Tibial artery (tissue), 4 donors: ENCODE measurements at regions not wholly inside any gene's neighbourhood (a gene's known extent, or its start where the extent isn't known, plus 50 kb on each side); places are given as distances from the start of the nearest gene placed in this dataset.

Experiments
- DNase-seq, 2 donors: peaks; one replicate each; pipeline ENCODE4 v3.0.0-alpha.2; 2019
- H3K27ac ChIP-seq, 2 donors: fragments of 200-600 bp; sonication (generic) in 1 of 2; 1 replicate in 1 of 2; 2 replicates in 1 of 2; pipeline ENCODE4 v1.5.1; 2018 to 2019; ENCODE audit warnings: mild to moderate bottlenecking in 1 of 2
- H3K27me3 ChIP-seq, 2 donors: fragments of 200-600 bp; sonication (generic) in 1 of 2; one replicate each; pipeline versions ENCODE4 v1.5.1 to v1.6.0; 2016 to 2019
- H3K36me3 ChIP-seq, 3 donors: fragments of 200-600 bp; sonication (generic) in 2 of 3; one replicate each; pipeline ENCODE4 v1.5.1; 2016 to 2019; ENCODE audit warnings: mild to moderate bottlenecking in 2 of 3
- H3K4me1 ChIP-seq, 4 donors: fragments of 200-600 bp; sonication (generic) in 2 of 4; 1 replicate in 3 of 4; 2 replicates in 1 of 4; pipeline ENCODE4 v1.5.1; 2016 to 2019
- H3K4me3 ChIP-seq, 2 donors: fragments of 200-600 bp; sonication (generic) in 1 of 2; 1 replicate in 1 of 2; 2 replicates in 1 of 2; pipeline ENCODE4 v1.5.1; 2018 to 2019; ENCODE audit warnings: mild to moderate bottlenecking in 2 of 2
- H3K9me3 ChIP-seq, 3 donors: fragments of 200-600 bp; sonication (generic) in 1 of 3; one replicate each; pipeline ENCODE4 v1.5.1; 2016 to 2019
- intact Hi-C: fragments of 100-400 bp; cut with DNase I; formaldehyde crosslinking; loops from one replicate; pipeline ENCODE4 v1.15.0; 2023; ENCODE audit warnings: low total_unique reads
- TF ChIP-seq, protein P1 (sequence below), 2 experiments: fragments of 200-600 bp in 1 of 2; fragments of 450-650 bp in 1 of 2; IDR thresholded peaks; one replicate each; pipeline ENCODE4 v1.5.1; 2017 to 2019; ENCODE audit warnings: antibody characterized with exemption in 2 of 2, mild to moderate bottlenecking in 1 of 2, moderate library complexity in 1 of 2

GRCh38 chr6:148087659-148088058, 255.0 kb upstream of the SASH1 start:
- Histone ChIP-seq H3K27ac (no peak overlapping the region), H3K36me3 (no peaks in the 10 kb centered on the region), H3K4me1 (no peaks in the 10 kb centered on the region), H3K27me3 (no peaks in the 10 kb centered on the region), H3K4me3 (no peak overlapping the region), H3K9me3 (peaks cover 0 to 10% (median 4%) of the 10 kb centered on the region in 3 donors)
- no peak for DNase-seq
- TF ChIP-seq, protein P1, sequence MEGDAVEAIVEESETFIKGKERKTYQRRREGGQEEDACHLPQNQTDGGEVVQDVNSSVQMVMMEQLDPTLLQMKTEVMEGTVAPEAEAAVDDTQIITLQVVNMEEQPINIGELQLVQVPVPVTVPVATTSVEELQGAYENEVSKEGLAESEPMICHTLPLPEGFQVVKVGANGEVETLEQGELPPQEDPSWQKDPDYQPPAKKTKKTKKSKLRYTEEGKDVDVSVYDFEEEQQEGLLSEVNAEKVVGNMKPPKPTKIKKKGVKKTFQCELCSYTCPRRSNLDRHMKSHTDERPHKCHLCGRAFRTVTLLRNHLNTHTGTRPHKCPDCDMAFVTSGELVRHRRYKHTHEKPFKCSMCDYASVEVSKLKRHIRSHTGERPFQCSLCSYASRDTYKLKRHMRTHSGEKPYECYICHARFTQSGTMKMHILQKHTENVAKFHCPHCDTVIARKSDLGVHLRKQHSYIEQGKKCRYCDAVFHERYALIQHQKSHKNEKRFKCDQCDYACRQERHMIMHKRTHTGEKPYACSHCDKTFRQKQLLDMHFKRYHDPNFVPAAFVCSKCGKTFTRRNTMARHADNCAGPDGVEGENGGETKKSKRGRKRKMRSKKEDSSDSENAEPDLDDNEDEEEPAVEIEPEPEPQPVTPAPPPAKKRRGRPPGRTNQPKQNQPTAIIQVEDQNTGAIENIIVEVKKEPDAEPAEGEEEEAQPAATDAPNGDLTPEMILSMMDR (IDR thresholded peaks at IDR 0.05), result no peak
- intact Hi-C loops, result no loop called here

DNA sequence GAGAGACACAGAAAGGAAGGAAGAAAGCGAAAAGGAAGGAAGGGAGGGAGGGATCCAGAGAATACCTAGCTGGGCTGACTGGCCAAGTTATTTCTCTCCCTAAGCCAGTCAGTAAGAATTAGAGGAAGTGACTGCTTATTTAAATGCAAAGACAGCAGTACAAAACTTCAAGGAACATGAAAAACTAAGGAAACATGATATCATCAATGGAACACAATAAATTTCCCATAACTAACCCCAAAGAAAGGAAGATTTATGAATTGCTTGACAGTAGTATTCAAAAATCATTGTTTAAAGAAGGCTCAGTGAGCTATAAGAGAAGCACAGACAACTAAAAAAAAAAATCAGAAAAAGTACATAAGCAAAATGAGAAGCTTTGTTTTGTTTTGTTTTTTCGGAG, 252.3 kb upstream of the SASH1 start:
- Histone ChIP-seq H3K36me3 (no peaks in the 10 kb centered on the region), H3K27me3 (no peaks in the 10 kb centered on the region), H3K27ac (no peak overlapping the region), H3K9me3 (peaks cover 0 to 10% (median 4%) of the 10 kb centered on the region in 3 donors), H3K4me1 (no peaks in the 10 kb centered on the region), H3K4me3 (no peak overlapping the region)
- intact Hi-C loops, result no loop called here
- TF ChIP-seq, protein P1 (IDR thresholded peaks at IDR 0.05), result no peak
- DNase-seq, result no peak

DNA sequence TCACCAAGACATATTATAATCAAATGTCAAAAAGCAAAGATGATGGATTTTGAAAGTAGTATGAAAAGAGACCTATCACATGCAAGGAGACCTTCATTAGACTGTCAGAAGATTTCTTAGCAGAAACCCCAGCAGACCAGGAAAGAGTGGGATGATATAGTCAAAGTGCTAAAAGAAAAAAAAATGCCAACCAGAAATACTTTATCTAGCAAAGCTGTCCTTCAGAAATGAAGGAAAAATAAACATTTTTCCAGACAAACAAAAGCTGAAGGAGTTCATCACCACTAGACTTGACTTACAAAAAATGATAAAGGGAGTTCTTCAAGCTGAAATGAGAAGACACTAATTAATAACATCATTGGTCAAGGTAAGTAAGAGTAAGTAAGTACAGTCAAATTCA, 251.2 kb upstream of the SASH1 start:
- no peak overlapping the region for H3K4me3 ChIP-seq
- no peak overlapping the region for H3K27ac ChIP-seq
- peaks cover 0 to 10% (median 4%) of the 10 kb centered on the region in 3 donors for H3K9me3 ChIP-seq
- no peak for DNase-seq
- H3K27me3 ChIP-seq, result no peaks in the 10 kb centered on the region
- intact Hi-C loops, result no loop called here
- TF ChIP-seq, protein P1 (IDR thresholded peaks at IDR 0.05), result no peak
- H3K36me3 ChIP-seq, result no peaks in the 10 kb centered on the region
- no peaks in the 10 kb centered on the region for H3K4me1 ChIP-seq

DNA sequence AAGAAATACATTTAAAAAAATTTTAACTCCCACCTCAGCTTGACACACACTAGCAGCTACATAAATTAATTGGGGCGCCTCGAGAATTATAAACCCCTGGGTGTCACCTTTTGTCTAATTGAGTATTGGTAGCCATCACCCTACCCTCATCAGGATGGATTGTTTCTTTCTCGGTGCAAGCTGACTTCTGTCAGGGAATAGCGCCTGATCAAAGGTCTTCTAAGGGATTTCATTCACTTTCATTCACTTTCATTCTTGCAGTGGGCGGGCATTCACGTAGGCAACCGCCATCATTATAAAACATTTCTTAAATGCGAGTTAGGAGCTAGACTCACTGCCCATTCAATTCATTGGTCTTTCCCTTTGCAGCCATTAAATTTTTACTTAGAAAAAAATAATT, 239.2 kb upstream of the SASH1 start:
- no peaks in the 10 kb centered on the region for H3K4me1 ChIP-seq
- no peak overlapping the region for H3K4me3 ChIP-seq
- no peak for DNase-seq
- H3K27me3 ChIP-seq, result no peaks in the 10 kb centered on the region
- H3K27ac ChIP-seq, result no peak overlapping the region
- H3K9me3 ChIP-seq, result no peaks in the 10 kb centered on the region
- no peaks in the 10 kb centered on the region for H3K36me3 ChIP-seq
- intact Hi-C loops, result no loop called here
- TF ChIP-seq, protein P1 (IDR thresholded peaks at IDR 0.05), result no peak

DNA sequence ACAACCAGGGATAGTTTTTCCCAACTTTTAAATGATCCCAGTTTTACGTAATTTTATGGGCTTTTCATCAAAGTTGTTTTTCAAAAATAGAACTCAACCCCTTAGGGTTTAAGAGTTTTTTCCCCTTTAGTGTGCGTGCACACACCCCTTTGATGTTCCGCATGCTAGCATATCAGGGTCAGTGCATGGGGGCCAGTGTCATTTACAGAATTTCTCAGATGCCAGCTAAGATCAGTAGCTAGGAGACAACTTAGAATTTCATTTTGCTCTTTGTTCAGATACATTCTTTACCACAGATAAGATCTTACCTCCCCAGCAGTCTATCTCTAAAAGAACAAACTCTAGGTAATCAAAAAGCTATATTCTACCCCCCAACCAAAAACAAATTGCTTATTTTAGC, 238.5 kb upstream of the SASH1 start:
- Histone ChIP-seq H3K36me3 (no peaks in the 10 kb centered on the region), H3K27me3 (no peaks in the 10 kb centered on the region), H3K4me3 (no peak overlapping the region), H3K9me3 (no peaks in the 10 kb centered on the region), H3K27ac (no peak overlapping the region), H3K4me1 (no peaks in the 10 kb centered on the region)
- intact Hi-C loops, result no loop called here
- DNase-seq, result no peak
- TF ChIP-seq, protein P1 (IDR thresholded peaks at IDR 0.05), result no peak

- no peak overlapping the region for H3K27ac ChIP-seq
- H3K9me3 ChIP-seq, result no peaks in the 10 kb centered on the region
These were observed 236.9 kb upstream of the SASH1 start for GRCh38 chr6:148105695-148106094.

More at GRCh38 chr6:148105695-148106094, 236.9 kb upstream of the SASH1 start:
- intact Hi-C loops, result no loop called here
- DNase-seq, result no peak
- TF ChIP-seq, protein P1 (IDR thresholded peaks at IDR 0.05), result no peak
- no peaks in the 10 kb centered on the region for H3K4me1 ChIP-seq
- H3K4me3 ChIP-seq, result no peak overlapping the region
- no peaks in the 10 kb centered on the region for H3K27me3 ChIP-seq
- H3K36me3 ChIP-seq, result no peaks in the 10 kb centered on the region
